NB4 (cell line): ENCODE measurements at regions not wholly inside any gene's neighbourhood (a gene's known extent, or its start where the extent isn't known, plus 50 kb on each side); places are given as distances from the start of the nearest gene placed in this dataset.
A peak's percentile ranks its signal among the peaks of the same experiment; 100 is the strongest.

Experiments used
- DNase-seq: peaks from one replicate; pipeline ENCODE4 v3.0.0; 2010; ENCODE audit warnings: low read depth
- H3K4me3 ChIP-seq: one replicate; pipeline ENCODE4 v1.5.1; 2011; ENCODE audit warnings: mild to moderate bottlenecking, low read depth, low read length, moderate library complexity
- CTCF ChIP-seq: IDR thresholded peaks from one replicate; pipeline ENCODE4 v1.5.1; 2012; ENCODE audit warnings: low read depth, low read length
- MYC ChIP-seq: IDR thresholded peaks from 2 replicates; pipeline ENCODE4 v1.6.1; 2011; ENCODE audit warnings: low read depth, low read length
- POLR2A ChIP-seq: IDR thresholded peaks from 2 replicates; pipeline ENCODE4 v1.6.1; 2011; ENCODE audit warnings: mild to moderate bottlenecking; ENCODE audit not compliant: insufficient read length; ENCODE audit errors: extremely low read depth
- TF ChIP-seq, protein P1 (sequence below): IDR thresholded peaks from 2 replicates; pipeline ENCODE4 v1.6.1; 2011; ENCODE audit warnings: low read depth, low read length

DNA sequence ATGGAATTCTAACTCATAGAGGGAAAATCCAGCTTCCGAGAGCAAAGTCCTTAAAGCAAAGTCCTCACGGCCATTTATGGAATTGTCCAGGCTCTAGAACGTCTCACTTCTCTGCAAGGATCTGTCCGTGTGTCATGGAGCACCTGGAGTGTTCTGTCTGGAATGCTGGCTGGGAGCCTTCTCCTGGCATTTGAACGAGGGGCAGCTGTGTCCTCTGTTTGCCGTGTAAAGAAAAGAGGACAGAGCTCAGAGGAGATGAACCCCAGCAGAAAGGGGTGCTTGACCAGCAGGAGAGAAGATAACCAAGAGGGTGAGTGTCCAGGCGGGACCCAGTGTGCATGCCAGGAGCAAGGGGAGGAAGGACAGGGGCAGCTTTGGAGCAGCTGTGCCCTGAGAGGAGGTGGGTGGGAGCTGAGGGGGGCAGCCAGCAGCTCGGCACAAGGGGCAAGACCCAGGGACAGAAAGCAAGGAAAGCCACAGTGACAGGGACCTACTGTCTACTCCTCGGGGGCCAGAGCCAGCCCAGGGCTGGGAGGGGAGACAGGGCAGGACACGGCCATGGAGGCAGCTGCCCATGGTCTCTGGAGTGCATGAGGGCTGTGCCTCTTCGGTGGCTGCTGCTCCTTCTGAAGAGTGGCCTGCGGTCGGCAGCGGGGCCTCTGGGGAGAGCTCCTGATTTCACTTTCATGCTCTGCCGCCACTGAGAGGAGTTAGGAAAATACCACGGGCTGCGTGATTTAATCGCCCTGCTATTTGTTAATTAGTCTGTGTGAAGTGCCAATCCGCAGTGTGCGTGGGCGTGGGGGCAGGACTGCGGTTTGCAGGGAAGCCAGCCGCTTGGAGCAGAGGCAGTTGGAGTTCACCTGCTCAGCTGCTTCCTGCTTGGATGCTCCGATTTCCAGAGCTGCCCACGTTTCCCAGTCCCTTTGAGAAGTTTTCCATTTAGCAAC is 149.3 kb upstream of the SHH start:
- TF ChIP-seq CTCF (no peak), MYC (no peak), POLR2A (no peak)
- TF ChIP-seq, protein P1, sequence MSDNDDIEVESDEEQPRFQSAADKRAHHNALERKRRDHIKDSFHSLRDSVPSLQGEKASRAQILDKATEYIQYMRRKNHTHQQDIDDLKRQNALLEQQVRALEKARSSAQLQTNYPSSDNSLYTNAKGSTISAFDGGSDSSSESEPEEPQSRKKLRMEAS = no peak
- peak; percentile 60 for DNase-seq
- no peak overlapping the region for H3K4me3 ChIP-seq

- no peak overlapping the region for H3K4me3 ChIP-seq
- DNase-seq = no peak
- TF ChIP-seq POLR2A (no peak), CTCF (no peak), MYC (no peak)
These were observed 147.6 kb upstream of the SHH start for GRCh38 chr7:155959894-155960293.

GRCh38 chr7:155956977-155957376 is 144.7 kb upstream of the SHH start:
- no peak overlapping the region for H3K4me3 ChIP-seq
- DNase-seq = no peak
- TF ChIP-seq, protein P1 = no peak
- TF ChIP-seq MYC (no peak), CTCF (no peak), POLR2A (no peak)

DNA sequence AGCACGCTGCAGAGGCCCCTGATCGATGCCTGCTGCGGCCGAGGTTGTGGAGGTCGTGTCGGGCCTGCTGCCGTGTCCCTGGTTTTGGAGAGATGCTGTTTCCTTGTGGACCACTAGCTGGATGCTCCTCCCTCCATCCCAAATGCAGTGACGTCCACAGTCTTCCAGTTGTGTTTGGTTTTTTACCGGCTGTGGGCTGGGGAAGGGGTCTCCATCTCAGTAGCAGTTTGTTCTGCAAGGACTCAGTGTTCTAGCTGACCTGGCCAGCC is 143.0 kb upstream of the SHH start:
- no peak overlapping the region for H3K4me3 ChIP-seq
- TF ChIP-seq MYC = no peak
- TF ChIP-seq POLR2A = no peak
- TF ChIP-seq, protein P1 = no peak
- TF ChIP-seq CTCF = no peak
- no peak for DNase-seq

GRCh38 chr7:155954550-155955366 is 142.5 kb upstream of the SHH start:
- DNase-seq = no peak
- H3K4me3 ChIP-seq = no peak overlapping the region
- TF ChIP-seq, protein P1 = no peak
- TF ChIP-seq CTCF = no peak
- TF ChIP-seq POLR2A = no peak
- TF ChIP-seq MYC = no peak
